SK-N-SH (cell line): ENCODE measurements at regions not wholly inside any gene's neighbourhood (a gene's known extent, or its start where the extent isn't known, plus 50 kb on each side); places are given as distances from the start of the nearest gene placed in this dataset.

Source experiments
- CTCF ChIP-seq: fragments of 200-600 bp; sonication (generic); IDR thresholded peaks from 2 replicates; pipeline ENCODE4 v1.6.1; 2017; ENCODE audit warnings: antibody characterized with exemption, mild to moderate bottlenecking, moderate library complexity
- JUND ChIP-seq: IDR thresholded peaks from 2 replicates; pipeline ENCODE4 v1.4.0; 2012
- NRF1 ChIP-seq: IDR thresholded peaks from 2 replicates; pipeline ENCODE4 v1.6.1; 2012; ENCODE audit warnings: low read depth, mild to moderate bottlenecking, low read length
- USF1 ChIP-seq: IDR thresholded peaks from 2 replicates; pipeline ENCODE4 v1.4.0; 2012; ENCODE audit warnings: low read depth, borderline replicate concordance
- YY1 ChIP-seq: IDR thresholded peaks from 2 replicates; pipeline ENCODE4 v1.4.0; 2012; ENCODE audit warnings: low read depth, mild to moderate bottlenecking

GRCh38 chr1:244356376-244356775 lies 95.3 kb downstream of the ADSS2 start:
- no peak for TF ChIP-seq USF1
- TF ChIP-seq NRF1, result no peak
- TF ChIP-seq CTCF, result no peak
- no peak for TF ChIP-seq YY1
- no peak for TF ChIP-seq JUND
